GM23338 (cell line): ENCODE measurements at regions not wholly inside any gene's neighbourhood (a gene's known extent, or its start where the extent isn't known, plus 50 kb on each side); places are given as distances from the start of the nearest gene placed in this dataset.

Source experiments
- ATAC-seq: fragments of 200-7000 bp; cut with Tn5 transposase; 3 replicates; pipeline ENCODE4 v1.9.1; 2020
- DNase-seq: peaks from one replicate; pipeline ENCODE4 v3.0.0-alpha.2; 2015; ENCODE audit warnings: low spot score
- H2AFZ ChIP-seq: fragments of 200-600 bp; sonication (generic); 2 replicates; pipeline ENCODE4 v1.8.0; 2016; ENCODE audit warnings: antibody characterized with exemption, mild to moderate bottlenecking, moderate library complexity
- H3F3A ChIP-seq: fragments of 200-600 bp; sonication (generic); replicated peaks from 2 replicates; pipeline ENCODE4 v1.8.0; 2017; ENCODE audit warnings: antibody characterized with exemption, mixed run types, low read depth
- H3K27ac ChIP-seq: fragments of 200-600 bp; sonication (generic); 2 replicates; pipeline ENCODE4 v1.6.1; 2016; ENCODE audit warnings: low read depth
- H3K27me3 ChIP-seq: fragments of 200-600 bp; sonication (generic); 2 replicates; pipeline ENCODE4 v1.8.0; 2016; ENCODE audit warnings: mild to moderate bottlenecking, mixed run types, moderate library complexity; ENCODE audit not compliant: insufficient read depth
- H3K36me3 ChIP-seq: fragments of 200-600 bp; sonication (generic); 2 replicates; pipeline ENCODE4 v1.8.0; 2016; ENCODE audit warnings: mild to moderate bottlenecking; ENCODE audit not compliant: insufficient read depth
- H3K4me1 ChIP-seq: fragments of 200-600 bp; sonication (generic); 2 replicates; pipeline ENCODE4 v1.8.0; 2016; ENCODE audit warnings: mild to moderate bottlenecking, moderate library complexity; ENCODE audit not compliant: insufficient read depth
- H3K4me2 ChIP-seq: fragments of 200-600 bp; sonication (generic); 2 replicates; pipeline ENCODE4 v1.7.1; 2017; ENCODE audit warnings: mixed run types
- H3K4me3 ChIP-seq: fragments of 200-600 bp; sonication (generic); 2 replicates; pipeline ENCODE4 v1.6.1; 2016; ENCODE audit warnings: mixed run types
- H3K79me2 ChIP-seq: fragments of 200-600 bp; sonication (generic); replicated peaks from 2 replicates; pipeline ENCODE4 v1.8.0; 2017; ENCODE audit warnings: mild to moderate bottlenecking; ENCODE audit not compliant: insufficient read depth
- H3K9me2 ChIP-seq: fragments of 200-600 bp; sonication (generic); 2 replicates; pipeline ENCODE4 v1.8.0; 2017; ENCODE audit not compliant: insufficient read depth
- H4K20me1 ChIP-seq: fragments of 200-600 bp; sonication (generic); replicated peaks from 2 replicates; pipeline ENCODE4 v1.8.0; 2017; ENCODE audit warnings: mild to moderate bottlenecking; ENCODE audit not compliant: insufficient read depth
- H3K27ac Mint-ChIP-seq: 2 replicates; pipeline ENCODE4 v1.8.0; 2020; ENCODE audit warnings: inconsistent platforms, mild to moderate bottlenecking, moderate library complexity, mixed read lengths
- H3K27me3 Mint-ChIP-seq: 3 replicates; pipeline ENCODE4 v1.8.0; 2022; ENCODE audit warnings: low read depth, mild to moderate bottlenecking, moderate library complexity, mixed read lengths, inconsistent platforms; ENCODE audit not compliant: insufficient read depth, poor library complexity
- H3K36me3 Mint-ChIP-seq: 3 replicates; pipeline ENCODE4 v1.8.0; 2021; ENCODE audit warnings: low read depth, mild to moderate bottlenecking, inconsistent platforms, moderate library complexity, mixed read lengths
- H3K4me1 Mint-ChIP-seq: 3 replicates; pipeline ENCODE4 v1.8.0; 2020; ENCODE audit warnings: mild to moderate bottlenecking, inconsistent platforms, mixed read lengths
- H3K4me3 Mint-ChIP-seq: 3 replicates; pipeline ENCODE4 v1.8.0; 2021; ENCODE audit warnings: moderate library complexity, mild to moderate bottlenecking, inconsistent platforms, mixed read lengths
- H3K9me3 Mint-ChIP-seq: 3 replicates; pipeline ENCODE4 v1.8.0; 2020; ENCODE audit warnings: moderate library complexity, mild to moderate bottlenecking, inconsistent platforms, mixed read lengths
- EZH2 ChIP-seq: fragments of 200-600 bp; sonication (generic); IDR thresholded peaks from one replicate; pipeline ENCODE4 v1.8.0; 2017; ENCODE audit warnings: antibody characterized with exemption, mild to moderate bottlenecking, low read depth; ENCODE audit not compliant: unreplicated experiment
- NANOG ChIP-seq: IDR thresholded peaks from 2 replicates; pipeline ENCODE4 v1.6.1; 2016; ENCODE audit warnings: antibody characterized with exemption, borderline replicate concordance
- STAT1 ChIP-seq: IDR thresholded peaks from one replicate; pipeline ENCODE4 v1.6.1; 2016; ENCODE audit warnings: antibody characterized with exemption; ENCODE audit not compliant: unreplicated experiment
- ZNF331 ChIP-seq: fragments of 250-450 bp; sonication (Bioruptor Pico); IDR thresholded peaks from 2 replicates; pipeline ENCODE4 v1.5.0; 2020; ENCODE audit warnings: low read depth, mild to moderate bottlenecking, moderate library complexity
- TF ChIP-seq, protein P1 (sequence below): IDR thresholded peaks from 2 replicates; pipeline ENCODE4 v1.6.1; 2016; ENCODE audit warnings: antibody characterized with exemption
- TF ChIP-seq, protein P2 (sequence below), 2 experiments: fragments of 200-600 bp in 1 of 2; sonication (generic) in 1 of 2; conservative IDR thresholded peaks; 2 replicates each; pipeline versions ENCODE4 v1.5.1 to v1.6.1; 2016 to 2017; ENCODE audit warnings: antibody characterized with exemption in 2 of 2, low read depth in 2 of 2, mild to moderate bottlenecking in 2 of 2, moderate library complexity in 1 of 2
- TF ChIP-seq, protein P3 (sequence below): fragments of 250-450 bp; sonication (Bioruptor Pico); IDR thresholded peaks from 2 replicates; pipeline ENCODE4 v1.5.0; 2020; ENCODE audit warnings: mild to moderate bottlenecking, moderate library complexity

DNA sequence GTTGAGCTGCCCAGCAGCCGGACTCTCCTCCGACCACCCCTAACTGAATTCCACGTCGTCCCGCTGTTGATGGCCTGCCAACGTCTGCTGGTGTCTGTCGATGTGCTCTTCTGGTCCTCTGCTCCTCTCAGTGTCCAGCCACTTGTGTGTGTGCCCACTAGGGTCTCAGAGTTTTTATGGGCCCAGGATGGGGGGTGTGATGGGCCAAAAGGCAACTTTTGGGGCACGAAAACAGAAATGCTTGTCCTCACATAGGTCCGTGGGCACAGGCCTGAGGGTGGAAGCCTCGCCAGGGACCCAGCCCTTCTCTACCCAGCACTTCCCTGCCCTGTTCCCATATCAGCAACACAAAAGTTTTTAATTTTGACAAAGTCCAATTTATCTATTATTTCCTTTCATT, 85.7 kb upstream of the RUFY1 start (continued):
- TF ChIP-seq, protein P1, sequence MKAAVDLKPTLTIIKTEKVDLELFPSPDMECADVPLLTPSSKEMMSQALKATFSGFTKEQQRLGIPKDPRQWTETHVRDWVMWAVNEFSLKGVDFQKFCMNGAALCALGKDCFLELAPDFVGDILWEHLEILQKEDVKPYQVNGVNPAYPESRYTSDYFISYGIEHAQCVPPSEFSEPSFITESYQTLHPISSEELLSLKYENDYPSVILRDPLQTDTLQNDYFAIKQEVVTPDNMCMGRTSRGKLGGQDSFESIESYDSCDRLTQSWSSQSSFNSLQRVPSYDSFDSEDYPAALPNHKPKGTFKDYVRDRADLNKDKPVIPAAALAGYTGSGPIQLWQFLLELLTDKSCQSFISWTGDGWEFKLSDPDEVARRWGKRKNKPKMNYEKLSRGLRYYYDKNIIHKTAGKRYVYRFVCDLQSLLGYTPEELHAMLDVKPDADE = no peak
- TF ChIP-seq, protein P2, sequence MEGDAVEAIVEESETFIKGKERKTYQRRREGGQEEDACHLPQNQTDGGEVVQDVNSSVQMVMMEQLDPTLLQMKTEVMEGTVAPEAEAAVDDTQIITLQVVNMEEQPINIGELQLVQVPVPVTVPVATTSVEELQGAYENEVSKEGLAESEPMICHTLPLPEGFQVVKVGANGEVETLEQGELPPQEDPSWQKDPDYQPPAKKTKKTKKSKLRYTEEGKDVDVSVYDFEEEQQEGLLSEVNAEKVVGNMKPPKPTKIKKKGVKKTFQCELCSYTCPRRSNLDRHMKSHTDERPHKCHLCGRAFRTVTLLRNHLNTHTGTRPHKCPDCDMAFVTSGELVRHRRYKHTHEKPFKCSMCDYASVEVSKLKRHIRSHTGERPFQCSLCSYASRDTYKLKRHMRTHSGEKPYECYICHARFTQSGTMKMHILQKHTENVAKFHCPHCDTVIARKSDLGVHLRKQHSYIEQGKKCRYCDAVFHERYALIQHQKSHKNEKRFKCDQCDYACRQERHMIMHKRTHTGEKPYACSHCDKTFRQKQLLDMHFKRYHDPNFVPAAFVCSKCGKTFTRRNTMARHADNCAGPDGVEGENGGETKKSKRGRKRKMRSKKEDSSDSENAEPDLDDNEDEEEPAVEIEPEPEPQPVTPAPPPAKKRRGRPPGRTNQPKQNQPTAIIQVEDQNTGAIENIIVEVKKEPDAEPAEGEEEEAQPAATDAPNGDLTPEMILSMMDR (conservative IDR thresholded peaks at IDR 0.05; ENCODE audit: low read depth in 2 of 2) = no peak

DNA sequence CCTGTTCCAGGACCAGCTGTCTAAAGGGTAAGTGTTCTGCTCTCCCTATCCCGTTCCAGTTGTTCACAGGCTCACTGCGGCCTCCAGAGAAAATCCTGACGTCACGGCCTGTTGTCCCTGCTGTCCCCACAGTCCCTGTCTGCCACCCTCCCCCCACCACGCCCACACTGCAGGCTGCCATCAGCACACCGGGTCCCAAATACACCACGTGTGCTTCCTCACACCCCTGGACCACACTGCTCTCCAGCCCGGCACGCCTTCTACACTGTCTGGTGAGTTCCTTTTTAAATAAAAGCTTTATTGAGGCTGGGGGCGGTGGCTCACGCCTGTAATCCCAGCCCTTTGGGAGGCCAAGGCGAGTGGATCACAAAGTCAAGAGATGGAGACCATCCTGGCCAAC, 88.3 kb upstream of the RUFY1 start:
- ATAC-seq (no peak), DNase-seq (no peak)
- H4K20me1 ChIP-seq = no peaks in the 10 kb centered on the region
- TF ChIP-seq, protein P2 (conservative IDR thresholded peaks at IDR 0.05; ENCODE audit: low read depth in 2 of 2) = no peak
- TF ChIP-seq STAT1 = no peak
- peaks cover 3% of the 10 kb centered on the region; the same call in 1 of the 3 replicates for H3K36me3 Mint-ChIP-seq
- H3K79me2 ChIP-seq = no peaks in the 10 kb centered on the region
- H3K27ac Mint-ChIP-seq = no peak overlapping the region
- H3K4me1 ChIP-seq = no peaks in the 10 kb centered on the region
- H3K27me3 Mint-ChIP-seq = peaks cover 6% of the 10 kb centered on the region
- no peaks in the 10 kb centered on the region for H3K4me1 Mint-ChIP-seq
- H3K27me3 ChIP-seq = no peaks in the 10 kb centered on the region
- peaks cover 13% of the 10 kb centered on the region for H3K9me3 Mint-ChIP-seq
- H2AFZ ChIP-seq = no peak overlapping the region
- no peak overlapping the region for H3K4me3 Mint-ChIP-seq
- H3K36me3 ChIP-seq = no peaks in the 10 kb centered on the region
- no peaks in the 10 kb centered on the region for H3F3A ChIP-seq
- H3K4me3 ChIP-seq = no peak overlapping the region
- peaks cover 4% of the 10 kb centered on the region; the same call in 1 of the 2 replicates for H3K9me2 ChIP-seq
- no peak overlapping the region for H3K27ac ChIP-seq
- H3K4me2 ChIP-seq = no peak overlapping the region

DNA sequence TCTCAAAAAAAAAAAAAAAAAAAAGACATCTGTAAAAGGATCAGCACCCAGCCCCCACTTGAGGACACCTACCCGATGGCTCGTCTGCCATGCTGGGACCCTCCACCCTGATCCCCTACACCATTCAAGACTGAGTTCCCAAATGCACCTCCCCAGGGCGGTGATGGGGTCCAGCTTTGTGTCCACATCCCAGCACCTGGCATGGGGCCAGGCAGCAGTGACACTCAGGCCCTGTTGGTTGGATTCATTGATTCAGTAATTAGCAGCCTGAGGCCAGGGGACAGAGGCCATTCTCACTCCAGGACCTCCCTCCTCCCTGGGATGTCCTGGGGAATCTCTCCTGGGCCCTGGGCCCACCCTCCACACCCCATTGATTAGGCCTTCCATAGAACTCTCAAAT, 88.8 kb upstream of the RUFY1 start:
- Mint-ChIP-seq H3K27me3 (peaks cover 6% of the 10 kb centered on the region), H3K4me3 (no peak overlapping the region), H3K4me1 (no peaks in the 10 kb centered on the region), H3K27ac (no peak overlapping the region), H3K36me3 (peaks cover 3% of the 10 kb centered on the region; the same call in 2 of the 3 replicates), H3K9me3 (peaks cover 15% of the 10 kb centered on the region)
- Histone ChIP-seq H4K20me1 (no peaks in the 10 kb centered on the region), H3K9me2 (peaks cover 4% of the 10 kb centered on the region; the same call in 1 of the 2 replicates), H3F3A (no peaks in the 10 kb centered on the region), H3K79me2 (no peaks in the 10 kb centered on the region), H3K36me3 (no peaks in the 10 kb centered on the region), H3K4me3 (no peak overlapping the region), H3K4me2 (no peak overlapping the region), H3K27me3 (no peaks in the 10 kb centered on the region), H3K4me1 (no peaks in the 10 kb centered on the region), H2AFZ (no peak overlapping the region), H3K27ac (no peak overlapping the region)
- DNase-seq = no peak
- ATAC-seq = no peak
- TF ChIP-seq ZNF331 (CRISPR knock-in tag) (no peak), EZH2 (no peak), NANOG (no peak)
- TF ChIP-seq, protein P1 = no peak
- TF ChIP-seq, protein P3, sequence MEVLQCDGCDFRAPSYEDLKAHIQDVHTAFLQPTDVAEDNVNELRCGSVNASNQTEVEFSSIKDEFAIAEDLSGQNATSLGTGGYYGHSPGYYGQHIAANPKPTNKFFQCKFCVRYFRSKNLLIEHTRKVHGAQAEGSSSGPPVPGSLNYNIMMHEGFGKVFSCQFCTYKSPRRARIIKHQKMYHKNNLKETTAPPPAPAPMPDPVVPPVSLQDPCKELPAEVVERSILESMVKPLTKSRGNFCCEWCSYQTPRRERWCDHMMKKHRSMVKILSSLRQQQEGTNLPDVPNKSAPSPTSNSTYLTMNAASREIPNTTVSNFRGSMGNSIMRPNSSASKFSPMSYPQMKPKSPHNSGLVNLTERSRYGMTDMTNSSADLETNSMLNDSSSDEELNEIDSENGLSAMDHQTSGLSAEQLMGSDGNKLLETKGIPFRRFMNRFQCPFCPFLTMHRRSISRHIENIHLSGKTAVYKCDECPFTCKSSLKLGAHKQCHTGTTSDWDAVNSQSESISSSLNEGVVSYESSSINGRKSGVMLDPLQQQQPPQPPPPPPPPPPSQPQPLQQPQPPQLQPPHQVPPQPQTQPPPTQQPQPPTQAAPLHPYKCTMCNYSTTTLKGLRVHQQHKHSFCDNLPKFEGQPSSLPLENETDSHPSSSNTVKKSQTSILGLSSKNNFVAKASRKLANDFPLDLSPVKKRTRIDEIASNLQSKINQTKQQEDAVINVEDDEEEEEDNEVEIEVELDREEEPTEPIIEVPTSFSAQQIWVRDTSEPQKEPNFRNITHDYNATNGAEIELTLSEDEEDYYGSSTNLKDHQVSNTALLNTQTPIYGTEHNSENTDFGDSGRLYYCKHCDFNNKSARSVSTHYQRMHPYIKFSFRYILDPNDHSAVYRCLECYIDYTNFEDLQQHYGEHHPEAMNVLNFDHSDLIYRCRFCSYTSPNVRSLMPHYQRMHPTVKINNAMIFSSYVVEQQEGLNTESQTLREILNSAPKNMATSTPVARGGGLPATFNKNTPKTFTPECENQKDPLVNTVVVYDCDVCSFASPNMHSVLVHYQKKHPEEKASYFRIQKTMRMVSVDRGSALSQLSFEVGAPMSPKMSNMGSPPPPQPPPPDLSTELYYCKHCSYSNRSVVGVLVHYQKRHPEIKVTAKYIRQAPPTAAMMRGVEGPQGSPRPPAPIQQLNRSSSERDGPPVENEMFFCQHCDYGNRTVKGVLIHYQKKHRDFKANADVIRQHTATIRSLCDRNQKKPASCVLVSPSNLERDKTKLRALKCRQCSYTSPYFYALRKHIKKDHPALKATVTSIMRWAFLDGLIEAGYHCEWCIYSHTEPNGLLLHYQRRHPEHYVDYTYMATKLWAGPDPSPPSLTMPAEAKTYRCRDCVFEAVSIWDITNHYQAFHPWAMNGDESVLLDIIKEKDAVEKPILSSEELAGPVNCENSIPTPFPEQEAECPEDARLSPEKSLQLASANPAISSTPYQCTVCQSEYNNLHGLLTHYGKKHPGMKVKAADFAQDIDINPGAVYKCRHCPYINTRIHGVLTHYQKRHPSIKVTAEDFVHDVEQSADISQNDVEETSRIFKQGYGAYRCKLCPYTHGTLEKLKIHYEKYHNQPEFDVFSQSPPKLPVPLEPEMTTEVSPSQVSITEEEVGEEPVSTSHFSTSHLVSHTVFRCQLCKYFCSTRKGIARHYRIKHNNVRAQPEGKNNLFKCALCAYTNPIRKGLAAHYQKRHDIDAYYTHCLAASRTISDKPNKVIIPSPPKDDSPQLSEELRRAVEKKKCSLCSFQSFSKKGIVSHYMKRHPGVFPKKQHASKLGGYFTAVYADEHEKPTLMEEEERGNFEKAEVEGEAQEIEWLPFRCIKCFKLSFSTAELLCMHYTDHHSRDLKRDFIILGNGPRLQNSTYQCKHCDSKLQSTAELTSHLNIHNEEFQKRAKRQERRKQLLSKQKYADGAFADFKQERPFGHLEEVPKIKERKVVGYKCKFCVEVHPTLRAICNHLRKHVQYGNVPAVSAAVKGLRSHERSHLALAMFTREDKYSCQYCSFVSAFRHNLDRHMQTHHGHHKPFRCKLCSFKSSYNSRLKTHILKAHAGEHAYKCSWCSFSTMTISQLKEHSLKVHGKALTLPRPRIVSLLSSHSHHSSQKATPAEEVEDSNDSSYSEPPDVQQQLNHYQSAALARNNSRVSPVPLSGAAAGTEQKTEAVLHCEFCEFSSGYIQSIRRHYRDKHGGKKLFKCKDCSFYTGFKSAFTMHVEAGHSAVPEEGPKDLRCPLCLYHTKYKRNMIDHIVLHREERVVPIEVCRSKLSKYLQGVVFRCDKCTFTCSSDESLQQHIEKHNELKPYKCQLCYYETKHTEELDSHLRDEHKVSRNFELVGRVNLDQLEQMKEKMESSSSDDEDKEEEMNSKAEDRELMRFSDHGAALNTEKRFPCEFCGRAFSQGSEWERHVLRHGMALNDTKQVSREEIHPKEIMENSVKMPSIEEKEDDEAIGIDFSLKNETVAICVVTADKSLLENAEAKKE (CRISPR knock-in tag) = no peak
